ENCODE measurements at regions not wholly inside any gene's neighbourhood (a gene's known extent, or its start where the extent isn't known, plus 50 kb on each side); places are given as distances from the start of the nearest gene placed in this dataset.

DNA sequence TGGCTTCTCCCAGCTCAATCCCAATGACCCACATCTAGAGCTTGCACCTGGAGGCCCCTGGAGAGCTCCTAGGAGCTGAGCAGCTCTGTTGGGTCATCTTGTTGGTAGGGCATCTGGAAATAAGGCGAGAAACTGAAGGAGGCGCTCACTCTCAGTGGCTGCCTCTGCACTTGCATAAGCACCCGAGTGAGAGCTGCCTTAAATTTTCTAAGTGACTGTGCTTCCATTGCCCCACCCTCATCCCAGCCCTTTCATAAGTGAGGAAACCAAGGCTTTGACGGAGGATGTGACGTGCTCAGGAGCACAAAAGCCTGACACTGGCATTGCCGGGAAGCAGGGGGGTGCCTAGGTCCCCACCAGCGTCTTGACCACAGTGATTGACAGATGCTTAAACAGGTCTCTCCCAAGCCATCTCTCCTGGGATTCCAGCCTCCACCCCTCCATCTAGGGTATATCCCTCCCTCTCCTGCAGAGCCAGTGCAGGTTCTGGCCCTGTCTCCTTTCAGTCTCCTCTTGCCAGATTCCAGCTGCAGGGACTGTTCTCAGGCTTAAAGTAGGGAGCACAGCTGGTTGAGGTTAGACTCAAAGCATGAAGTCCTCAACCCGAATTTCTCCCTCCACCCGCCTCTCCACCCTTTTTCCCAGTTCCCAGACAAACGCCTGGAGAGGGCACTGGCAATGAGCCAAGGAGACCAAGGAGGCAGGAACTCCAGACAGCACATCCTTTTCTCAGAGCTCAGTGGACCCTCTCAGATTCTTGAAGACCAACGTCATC is 113.7 kb downstream of the IRX5 start:
- TF ChIP-seq, protein P1, sequence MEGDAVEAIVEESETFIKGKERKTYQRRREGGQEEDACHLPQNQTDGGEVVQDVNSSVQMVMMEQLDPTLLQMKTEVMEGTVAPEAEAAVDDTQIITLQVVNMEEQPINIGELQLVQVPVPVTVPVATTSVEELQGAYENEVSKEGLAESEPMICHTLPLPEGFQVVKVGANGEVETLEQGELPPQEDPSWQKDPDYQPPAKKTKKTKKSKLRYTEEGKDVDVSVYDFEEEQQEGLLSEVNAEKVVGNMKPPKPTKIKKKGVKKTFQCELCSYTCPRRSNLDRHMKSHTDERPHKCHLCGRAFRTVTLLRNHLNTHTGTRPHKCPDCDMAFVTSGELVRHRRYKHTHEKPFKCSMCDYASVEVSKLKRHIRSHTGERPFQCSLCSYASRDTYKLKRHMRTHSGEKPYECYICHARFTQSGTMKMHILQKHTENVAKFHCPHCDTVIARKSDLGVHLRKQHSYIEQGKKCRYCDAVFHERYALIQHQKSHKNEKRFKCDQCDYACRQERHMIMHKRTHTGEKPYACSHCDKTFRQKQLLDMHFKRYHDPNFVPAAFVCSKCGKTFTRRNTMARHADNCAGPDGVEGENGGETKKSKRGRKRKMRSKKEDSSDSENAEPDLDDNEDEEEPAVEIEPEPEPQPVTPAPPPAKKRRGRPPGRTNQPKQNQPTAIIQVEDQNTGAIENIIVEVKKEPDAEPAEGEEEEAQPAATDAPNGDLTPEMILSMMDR (IDR thresholded peaks at IDR 0.05), result no peak
- no peak for TF ChIP-seq POLR2A (IDR thresholded peaks at IDR 0.05)
